Neural cell (in vitro differentiated cells): ENCODE measurements at regions not wholly inside any gene's neighbourhood (a gene's known extent, or its start where the extent isn't known, plus 50 kb on each side); places are given as distances from the start of the nearest gene placed in this dataset.

ENCODE experiments used
- H2AFZ ChIP-seq: fragments of 200-600, 300-800 bp; sonication (generic), shearing (Covaris generic); 2 replicates; pipeline ENCODE4 v1.6.0; 2014; ENCODE audit warnings: low read depth, mild to moderate bottlenecking, antibody characterized with exemption, low read length, moderate library complexity
- H3F3A ChIP-seq: fragments of 200-600 bp; shearing (Covaris generic); 2 replicates; pipeline ENCODE4 v1.6.1; 2016; ENCODE audit warnings: mild to moderate bottlenecking, moderate library complexity, mixed read lengths, antibody characterized with exemption, low read length; ENCODE audit not compliant: insufficient read depth, poor library complexity, severe bottlenecking
- H3K27ac ChIP-seq: fragments of 200-600, 300-800 bp; sonication (generic), shearing (Covaris generic); 2 replicates; pipeline ENCODE4 v1.5.1; 2014; ENCODE audit warnings: mild to moderate bottlenecking, low read length, moderate library complexity
- H3K27me3 ChIP-seq: fragments of 300-800, 200-600 bp; sonication (generic), shearing (Covaris generic); 2 replicates; pipeline ENCODE4 v1.6.0; 2014; ENCODE audit warnings: mild to moderate bottlenecking, low read depth, low read length, moderate library complexity; ENCODE audit not compliant: insufficient read depth
- H3K36me3 ChIP-seq: fragments of 300-800, 200-600 bp; sonication (generic), shearing (Covaris generic); 2 replicates; pipeline ENCODE4 v1.5.1; 2014; ENCODE audit warnings: mild to moderate bottlenecking, antibody characterized with exemption, low read length, moderate library complexity; ENCODE audit not compliant: insufficient read depth
- H3K4me2 ChIP-seq: fragments of 300-800, 200-600 bp; sonication (generic), shearing (Covaris generic); 2 replicates; pipeline ENCODE4 v1.6.0; 2014; ENCODE audit warnings: mild to moderate bottlenecking, low read length
- H3K4me3 ChIP-seq: fragments of 300-800, 200-600 bp; sonication (generic), shearing (Covaris generic); 2 replicates; pipeline ENCODE4 v1.5.1; 2014; ENCODE audit warnings: mild to moderate bottlenecking, low read length, moderate library complexity
- H3K79me2 ChIP-seq: fragments of 200-600 bp; shearing (Covaris generic); replicated peaks from 2 replicates; pipeline ENCODE4 v1.6.0; 2014; ENCODE audit warnings: mild to moderate bottlenecking, low read length, moderate library complexity; ENCODE audit not compliant: insufficient read depth
- H3K9ac ChIP-seq: fragments of 300-800, 200-600 bp; sonication (generic), shearing (Covaris generic); 2 replicates; pipeline ENCODE4 v1.6.1; 2016; ENCODE audit warnings: mild to moderate bottlenecking, low read length, mixed read lengths
- H3K9me2 ChIP-seq: fragments of 200-600 bp; shearing (Covaris generic); 2 replicates; pipeline ENCODE4 v1.6.1; 2016; ENCODE audit warnings: mild to moderate bottlenecking, low read length, mixed read lengths; ENCODE audit not compliant: insufficient read depth
- H3K9me3 ChIP-seq: fragments of 200-600, 300-800 bp; sonication (generic), shearing (Covaris generic); 2 replicates; pipeline ENCODE4 v1.6.1; 2016; ENCODE audit warnings: mild to moderate bottlenecking, mixed run types, low read length, moderate library complexity, mixed read lengths
- H4K20me1 ChIP-seq: fragments of 200-600 bp; shearing (Covaris generic); 2 replicates; pipeline ENCODE4 v1.6.1; 2016; ENCODE audit warnings: mild to moderate bottlenecking, mixed run types; ENCODE audit not compliant: insufficient read depth
- EP300 ChIP-seq: fragments of 450-650 bp; conservative IDR thresholded peaks from 2 replicates; pipeline ENCODE4 v1.6.1; 2014; ENCODE audit warnings: antibody characterized with exemption, mild to moderate bottlenecking, moderate library complexity; ENCODE audit not compliant: poor library complexity, severe bottlenecking
- EZH2 ChIP-seq: fragments of 200-600, 300-800 bp; shearing (Covaris generic), sonication (generic); IDR thresholded peaks from 2 replicates; pipeline ENCODE4 v1.6.1; 2014; ENCODE audit warnings: antibody characterized with exemption, low read length, borderline replicate concordance, mild to moderate bottlenecking; ENCODE audit not compliant: insufficient read depth, poor library complexity, severe bottlenecking
- MXI1 ChIP-seq: fragments of 450-650 bp; conservative IDR thresholded peaks from 2 replicates; pipeline ENCODE4 v1.6.1; 2014; ENCODE audit warnings: antibody characterized with exemption, mild to moderate bottlenecking; ENCODE audit not compliant: poor library complexity, severe bottlenecking
- POLR2AphosphoS5 ChIP-seq: IDR thresholded peaks from 2 replicates; pipeline ENCODE4 v1.6.1; 2012
- RAD21 ChIP-seq: fragments of 450-650 bp; conservative IDR thresholded peaks from 2 replicates; pipeline ENCODE4 v1.6.1; 2014; ENCODE audit warnings: antibody characterized with exemption, mild to moderate bottlenecking, moderate library complexity
- SMC3 ChIP-seq: fragments of 450-650 bp; conservative IDR thresholded peaks from 2 replicates; pipeline ENCODE4 v1.6.1; 2014; ENCODE audit warnings: antibody characterized with exemption, mild to moderate bottlenecking, moderate library complexity; ENCODE audit not compliant: poor library complexity
- TAF1 ChIP-seq: IDR thresholded peaks from 2 replicates; pipeline ENCODE4 v1.6.1; 2012; ENCODE audit warnings: low read depth
- TF ChIP-seq, protein P1 (sequence below): IDR thresholded peaks from 2 replicates; pipeline ENCODE4 v1.6.1; 2012; ENCODE audit warnings: borderline replicate concordance
- TF ChIP-seq, protein P2 (sequence below): fragments of 450-650 bp; IDR thresholded peaks from 2 replicates; pipeline ENCODE4 v1.5.1; 2014; ENCODE audit warnings: antibody characterized with exemption, mild to moderate bottlenecking, moderate library complexity; ENCODE audit not compliant: poor library complexity, severe bottlenecking

DNA sequence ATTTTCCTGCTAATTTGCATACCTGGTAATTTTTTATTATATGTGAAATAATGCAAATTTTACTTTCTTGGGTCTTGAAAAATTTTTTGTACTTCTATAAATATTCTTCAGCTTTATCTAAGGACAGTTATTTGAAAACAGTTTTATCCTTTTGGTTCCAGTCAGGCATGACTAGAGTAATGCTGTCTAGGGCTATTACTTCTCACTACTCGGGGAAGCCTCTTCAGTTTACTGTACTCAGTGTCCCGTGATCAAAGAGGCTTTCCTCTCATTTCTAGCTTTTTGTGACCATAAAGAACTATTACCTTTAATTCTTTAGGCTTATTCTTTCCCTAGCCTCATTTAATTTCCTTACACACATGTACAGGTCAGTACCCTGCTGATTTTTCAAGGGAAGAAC is 153.8 kb upstream of the HDAC9 start:
- H3K27ac ChIP-seq = no peak overlapping the region
- H3K9me3 ChIP-seq = no peaks in the 10 kb centered on the region
- no peaks in the 10 kb centered on the region for H3K9me2 ChIP-seq
- no peak overlapping the region for H3K9ac ChIP-seq
- no peaks in the 10 kb centered on the region for H3K27me3 ChIP-seq
- H3K36me3 ChIP-seq = no peaks in the 10 kb centered on the region
- H2AFZ ChIP-seq = no peak overlapping the region
- H4K20me1 ChIP-seq = no peaks in the 10 kb centered on the region
- no peaks in the 10 kb centered on the region for H3K79me2 ChIP-seq
- H3K4me2 ChIP-seq = no peak overlapping the region
- TF ChIP-seq RAD21 = no peak
- TF ChIP-seq, protein P1, sequence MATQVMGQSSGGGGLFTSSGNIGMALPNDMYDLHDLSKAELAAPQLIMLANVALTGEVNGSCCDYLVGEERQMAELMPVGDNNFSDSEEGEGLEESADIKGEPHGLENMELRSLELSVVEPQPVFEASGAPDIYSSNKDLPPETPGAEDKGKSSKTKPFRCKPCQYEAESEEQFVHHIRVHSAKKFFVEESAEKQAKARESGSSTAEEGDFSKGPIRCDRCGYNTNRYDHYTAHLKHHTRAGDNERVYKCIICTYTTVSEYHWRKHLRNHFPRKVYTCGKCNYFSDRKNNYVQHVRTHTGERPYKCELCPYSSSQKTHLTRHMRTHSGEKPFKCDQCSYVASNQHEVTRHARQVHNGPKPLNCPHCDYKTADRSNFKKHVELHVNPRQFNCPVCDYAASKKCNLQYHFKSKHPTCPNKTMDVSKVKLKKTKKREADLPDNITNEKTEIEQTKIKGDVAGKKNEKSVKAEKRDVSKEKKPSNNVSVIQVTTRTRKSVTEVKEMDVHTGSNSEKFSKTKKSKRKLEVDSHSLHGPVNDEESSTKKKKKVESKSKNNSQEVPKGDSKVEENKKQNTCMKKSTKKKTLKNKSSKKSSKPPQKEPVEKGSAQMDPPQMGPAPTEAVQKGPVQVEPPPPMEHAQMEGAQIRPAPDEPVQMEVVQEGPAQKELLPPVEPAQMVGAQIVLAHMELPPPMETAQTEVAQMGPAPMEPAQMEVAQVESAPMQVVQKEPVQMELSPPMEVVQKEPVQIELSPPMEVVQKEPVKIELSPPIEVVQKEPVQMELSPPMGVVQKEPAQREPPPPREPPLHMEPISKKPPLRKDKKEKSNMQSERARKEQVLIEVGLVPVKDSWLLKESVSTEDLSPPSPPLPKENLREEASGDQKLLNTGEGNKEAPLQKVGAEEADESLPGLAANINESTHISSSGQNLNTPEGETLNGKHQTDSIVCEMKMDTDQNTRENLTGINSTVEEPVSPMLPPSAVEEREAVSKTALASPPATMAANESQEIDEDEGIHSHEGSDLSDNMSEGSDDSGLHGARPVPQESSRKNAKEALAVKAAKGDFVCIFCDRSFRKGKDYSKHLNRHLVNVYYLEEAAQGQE = no peak
- TF ChIP-seq POLR2AphosphoS5 = no peak
- TF ChIP-seq SMC3 = no peak
- TF ChIP-seq EZH2 = no peak
- no peak for TF ChIP-seq EP300
- no peak overlapping the region for H3K4me3 ChIP-seq
- H3F3A ChIP-seq = no peaks in the 10 kb centered on the region

GRCh38 chr7:18343047-18343446 is 152.5 kb upstream of the HDAC9 start:
- no peak overlapping the region for H3K27ac ChIP-seq
- no peaks in the 10 kb centered on the region for H4K20me1 ChIP-seq
- no peaks in the 10 kb centered on the region for H3K79me2 ChIP-seq
- no peaks in the 10 kb centered on the region for H3F3A ChIP-seq
- H3K27me3 ChIP-seq = no peaks in the 10 kb centered on the region
- H3K9ac ChIP-seq = no peak overlapping the region
- no peaks in the 10 kb centered on the region for H3K9me3 ChIP-seq
- H3K36me3 ChIP-seq = no peaks in the 10 kb centered on the region
- TF ChIP-seq SMC3 (no peak), RAD21 (no peak), POLR2AphosphoS5 (no peak), EZH2 (no peak), EP300 (no peak), TAF1 (no peak), MXI1 (no peak)
- TF ChIP-seq, protein P1 = no peak
- TF ChIP-seq, protein P2, sequence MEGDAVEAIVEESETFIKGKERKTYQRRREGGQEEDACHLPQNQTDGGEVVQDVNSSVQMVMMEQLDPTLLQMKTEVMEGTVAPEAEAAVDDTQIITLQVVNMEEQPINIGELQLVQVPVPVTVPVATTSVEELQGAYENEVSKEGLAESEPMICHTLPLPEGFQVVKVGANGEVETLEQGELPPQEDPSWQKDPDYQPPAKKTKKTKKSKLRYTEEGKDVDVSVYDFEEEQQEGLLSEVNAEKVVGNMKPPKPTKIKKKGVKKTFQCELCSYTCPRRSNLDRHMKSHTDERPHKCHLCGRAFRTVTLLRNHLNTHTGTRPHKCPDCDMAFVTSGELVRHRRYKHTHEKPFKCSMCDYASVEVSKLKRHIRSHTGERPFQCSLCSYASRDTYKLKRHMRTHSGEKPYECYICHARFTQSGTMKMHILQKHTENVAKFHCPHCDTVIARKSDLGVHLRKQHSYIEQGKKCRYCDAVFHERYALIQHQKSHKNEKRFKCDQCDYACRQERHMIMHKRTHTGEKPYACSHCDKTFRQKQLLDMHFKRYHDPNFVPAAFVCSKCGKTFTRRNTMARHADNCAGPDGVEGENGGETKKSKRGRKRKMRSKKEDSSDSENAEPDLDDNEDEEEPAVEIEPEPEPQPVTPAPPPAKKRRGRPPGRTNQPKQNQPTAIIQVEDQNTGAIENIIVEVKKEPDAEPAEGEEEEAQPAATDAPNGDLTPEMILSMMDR = no peak
- H3K4me2 ChIP-seq = no peak overlapping the region
- no peak overlapping the region for H2AFZ ChIP-seq
- no peak overlapping the region for H3K4me3 ChIP-seq
- no peaks in the 10 kb centered on the region for H3K9me2 ChIP-seq
